ENCODE measurements at regions not wholly inside any gene's neighbourhood (a gene's known extent, or its start where the extent isn't known, plus 50 kb on each side); places are given as distances from the start of the nearest gene placed in this dataset.

DNA sequence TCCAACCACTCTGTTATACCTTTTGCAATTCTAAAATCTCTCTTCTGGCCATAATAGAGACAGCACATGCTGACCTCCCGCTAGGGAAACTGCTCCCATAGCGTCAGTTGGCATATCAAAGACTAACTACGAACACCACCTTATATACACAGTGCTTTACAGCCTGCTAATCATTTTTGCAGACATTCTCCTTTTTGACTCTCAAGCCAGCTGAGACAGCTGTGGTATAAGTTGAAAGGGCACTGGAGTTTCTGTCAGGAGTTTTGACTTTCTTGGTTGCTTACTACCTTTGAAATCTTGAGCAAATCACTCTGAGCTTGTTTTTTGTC, 160.2 kb upstream of the TBCA start (continued):
- TF ChIP-seq, protein P1, sequence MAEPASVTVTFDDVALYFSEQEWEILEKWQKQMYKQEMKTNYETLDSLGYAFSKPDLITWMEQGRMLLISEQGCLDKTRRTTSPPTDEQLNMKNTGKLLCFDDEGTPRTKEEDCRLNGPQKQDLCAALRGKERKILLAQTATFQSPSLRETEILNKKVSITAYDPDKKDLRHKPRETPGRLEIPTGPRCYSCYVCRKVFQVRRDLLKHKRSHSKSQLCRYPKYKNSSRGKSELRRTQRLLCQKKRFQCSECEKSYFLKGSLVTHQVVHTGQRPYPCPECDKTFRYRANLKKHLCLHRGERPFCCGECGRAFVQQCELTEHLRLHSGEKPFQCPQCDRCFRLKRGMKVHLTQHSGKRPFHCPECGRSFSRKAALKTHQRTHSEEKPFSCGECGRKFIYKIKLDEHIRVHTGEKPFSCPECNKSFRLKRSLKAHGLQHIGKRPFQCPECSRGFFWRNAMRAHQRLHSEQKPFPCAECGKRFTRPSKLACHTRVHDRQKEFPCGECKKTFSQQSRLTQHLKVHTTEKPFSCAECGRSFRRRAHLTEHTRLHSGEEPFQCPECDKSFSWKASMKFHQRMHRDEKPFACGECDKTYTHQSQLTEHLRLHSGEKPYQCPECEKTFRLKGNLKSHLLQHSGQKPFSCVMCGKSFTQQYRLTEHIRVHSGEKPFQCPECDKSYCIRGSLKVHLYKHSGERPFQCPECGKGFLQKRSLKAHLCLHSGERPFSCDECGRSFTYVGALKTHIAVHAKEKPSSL (CRISPR knock-in tag; conservative IDR thresholded peaks at IDR 0.05) = no peak
- no peak for TF ChIP-seq ZNF232 (CRISPR knock-in tag; IDR thresholded peaks at IDR 0.05)

- DNase-seq (ENCODE audit: low spot score) = no peak
- Mint-ChIP-seq H3K4me1 (no peaks in the 10 kb centered on the region), H3K4me3 (no peak overlapping the region), H3K9me3 (peaks cover 7% of the 10 kb centered on the region), H3K27me3 (ENCODE audit: low read depth) (peaks cover 21% of the 10 kb centered on the region), H3K36me3 (no peaks in the 10 kb centered on the region), H3K27ac (no peak overlapping the region)
- TF ChIP-seq, protein P2, sequence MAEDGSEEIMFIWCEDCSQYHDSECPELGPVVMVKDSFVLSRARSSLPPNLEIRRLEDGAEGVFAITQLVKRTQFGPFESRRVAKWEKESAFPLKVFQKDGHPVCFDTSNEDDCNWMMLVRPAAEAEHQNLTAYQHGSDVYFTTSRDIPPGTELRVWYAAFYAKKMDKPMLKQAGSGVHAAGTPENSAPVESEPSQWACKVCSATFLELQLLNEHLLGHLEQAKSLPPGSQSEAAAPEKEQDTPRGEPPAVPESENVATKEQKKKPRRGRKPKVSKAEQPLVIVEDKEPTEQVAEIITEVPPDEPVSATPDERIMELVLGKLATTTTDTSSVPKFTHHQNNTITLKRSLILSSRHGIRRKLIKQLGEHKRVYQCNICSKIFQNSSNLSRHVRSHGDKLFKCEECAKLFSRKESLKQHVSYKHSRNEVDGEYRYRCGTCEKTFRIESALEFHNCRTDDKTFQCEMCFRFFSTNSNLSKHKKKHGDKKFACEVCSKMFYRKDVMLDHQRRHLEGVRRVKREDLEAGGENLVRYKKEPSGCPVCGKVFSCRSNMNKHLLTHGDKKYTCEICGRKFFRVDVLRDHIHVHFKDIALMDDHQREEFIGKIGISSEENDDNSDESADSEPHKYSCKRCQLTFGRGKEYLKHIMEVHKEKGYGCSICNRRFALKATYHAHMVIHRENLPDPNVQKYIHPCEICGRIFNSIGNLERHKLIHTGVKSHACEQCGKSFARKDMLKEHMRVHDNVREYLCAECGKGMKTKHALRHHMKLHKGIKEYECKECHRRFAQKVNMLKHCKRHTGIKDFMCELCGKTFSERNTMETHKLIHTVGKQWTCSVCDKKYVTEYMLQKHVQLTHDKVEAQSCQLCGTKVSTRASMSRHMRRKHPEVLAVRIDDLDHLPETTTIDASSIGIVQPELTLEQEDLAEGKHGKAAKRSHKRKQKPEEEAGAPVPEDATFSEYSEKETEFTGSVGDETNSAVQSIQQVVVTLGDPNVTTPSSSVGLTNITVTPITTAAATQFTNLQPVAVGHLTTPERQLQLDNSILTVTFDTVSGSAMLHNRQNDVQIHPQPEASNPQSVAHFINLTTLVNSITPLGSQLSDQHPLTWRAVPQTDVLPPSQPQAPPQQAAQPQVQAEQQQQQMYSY (CRISPR knock-in tag; IDR thresholded peaks at IDR 0.05) = no peak
- no peak for TF ChIP-seq CREB1 (CRISPR knock-in tag; IDR thresholded peaks at IDR 0.05)
- TF ChIP-seq ZNF512 (CRISPR knock-in tag; IDR thresholded peaks at IDR 0.05; ENCODE audit: borderline replicate concordance) = no peak
- no peak for TF ChIP-seq JAZF1 (CRISPR knock-in tag; IDR thresholded peaks at IDR 0.05)
- no peak for TF ChIP-seq ZMAT4 (CRISPR knock-in tag; IDR thresholded peaks at IDR 0.05)
- TF ChIP-seq IRF1 (CRISPR knock-in tag; IDR thresholded peaks at IDR 0.05) = no peak
- no peak for TF ChIP-seq JUN (CRISPR knock-in tag; IDR thresholded peaks at IDR 0.05)
- TF ChIP-seq E2F5 (CRISPR knock-in tag; IDR thresholded peaks at IDR 0.05) = no peak
- no peak for TF ChIP-seq ATF2 (CRISPR knock-in tag; IDR thresholded peaks at IDR 0.05; ENCODE audit: borderline replicate concordance, low read depth)
- no peak for TF ChIP-seq GABPB1 (CRISPR knock-in tag; IDR thresholded peaks at IDR 0.05)
- TF ChIP-seq, protein P3, sequence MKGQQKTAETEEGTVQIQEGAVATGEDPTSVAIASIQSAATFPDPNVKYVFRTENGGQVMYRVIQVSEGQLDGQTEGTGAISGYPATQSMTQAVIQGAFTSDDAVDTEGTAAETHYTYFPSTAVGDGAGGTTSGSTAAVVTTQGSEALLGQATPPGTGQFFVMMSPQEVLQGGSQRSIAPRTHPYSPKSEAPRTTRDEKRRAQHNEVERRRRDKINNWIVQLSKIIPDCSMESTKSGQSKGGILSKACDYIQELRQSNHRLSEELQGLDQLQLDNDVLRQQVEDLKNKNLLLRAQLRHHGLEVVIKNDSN (CRISPR knock-in tag; IDR thresholded peaks at IDR 0.05) = no peak
- no peak for TF ChIP-seq FOXJ3 (CRISPR knock-in tag; IDR thresholded peaks at IDR 0.05; ENCODE audit: borderline replicate concordance)
- TF ChIP-seq, protein P4, sequence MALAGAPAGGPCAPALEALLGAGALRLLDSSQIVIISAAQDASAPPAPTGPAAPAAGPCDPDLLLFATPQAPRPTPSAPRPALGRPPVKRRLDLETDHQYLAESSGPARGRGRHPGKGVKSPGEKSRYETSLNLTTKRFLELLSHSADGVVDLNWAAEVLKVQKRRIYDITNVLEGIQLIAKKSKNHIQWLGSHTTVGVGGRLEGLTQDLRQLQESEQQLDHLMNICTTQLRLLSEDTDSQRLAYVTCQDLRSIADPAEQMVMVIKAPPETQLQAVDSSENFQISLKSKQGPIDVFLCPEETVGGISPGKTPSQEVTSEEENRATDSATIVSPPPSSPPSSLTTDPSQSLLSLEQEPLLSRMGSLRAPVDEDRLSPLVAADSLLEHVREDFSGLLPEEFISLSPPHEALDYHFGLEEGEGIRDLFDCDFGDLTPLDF (CRISPR knock-in tag; IDR thresholded peaks at IDR 0.05) = no peak
- ChIA-PET CTCF (interaction anchor here (0.6 kb wide), 1 partner anchor 200 kb away, joined by 3 read pairs; no protein-coding TSS in a partner anchor), POLR2A (no interaction called here)
- no peak for ATAC-seq
Observed at GRCh38 chr5:77935506-77936364, 159.6 kb upstream of the TBCA start.
